Kidney (tissue), 13 donors: ENCODE measurements at regions not wholly inside any gene's neighbourhood (a gene's known extent, or its start where the extent isn't known, plus 50 kb on each side); places are given as distances from the start of the nearest gene placed in this dataset.
A peak's percentile ranks its signal among the peaks of the same experiment; 100 is the strongest.

Experiments
- DNase-seq, 5 donors: peaks; one replicate each; pipeline ENCODE4 v3.0.0-alpha.2; 2013 to 2020
- FAIRE-seq: peaks from 2 replicates; lab custom pipeline; 2012; peaks lifted over from hg19 to GRCh38; lab: Jason Lieb, UNC
- H3K27ac ChIP-seq, 2 donors: one replicate each; pipeline ENCODE4 v1.7.0; 2013; ENCODE audit warnings: low read depth in 2 of 2, low read length in 2 of 2, inconsistent platforms in 1 of 2
- H3K27me3 ChIP-seq: one replicate; pipeline ENCODE4 v1.7.1; 2013; ENCODE audit warnings: low read length, inconsistent platforms; ENCODE audit not compliant: control insufficient read depth, insufficient read depth
- H3K36me3 ChIP-seq, 3 donors: one replicate each; pipeline versions ENCODE4 v1.7.0 to v1.7.1; 2013; ENCODE audit warnings: low read length in 3 of 3, control low read depth in 1 of 3, inconsistent platforms in 1 of 3; ENCODE audit not compliant: insufficient read depth in 3 of 3, control insufficient read depth in 2 of 3
- H3K4me1 ChIP-seq, 3 donors: one replicate each; pipeline versions ENCODE4 v1.7.0 to v1.7.1; 2013; ENCODE audit warnings: low read length in 3 of 3, inconsistent platforms in 1 of 3, low read depth in 1 of 3; ENCODE audit not compliant: control insufficient read depth in 2 of 3, insufficient read depth in 2 of 3
- H3K4me3 ChIP-seq, 3 donors: one replicate each; pipeline versions ENCODE4 v1.7.0 to v1.8.1; 2013; ENCODE audit warnings: low read length in 3 of 3, control low read depth in 1 of 3, inconsistent platforms in 1 of 3
- H3K9ac ChIP-seq, 3 donors: one replicate each; pipeline versions ENCODE4 v1.7.0 to v1.7.1; 2013; ENCODE audit warnings: low read length in 3 of 3, control low read depth in 1 of 3, inconsistent platforms in 1 of 3
- H3K9me3 ChIP-seq, 3 donors: one replicate each; pipeline versions ENCODE4 v1.7.0 to v1.7.1; 2013; ENCODE audit warnings: low read length in 3 of 3, control low read depth in 1 of 3, inconsistent platforms in 1 of 3; ENCODE audit not compliant: control insufficient read depth in 2 of 3, insufficient read depth in 1 of 3
- CTCF ChIP-seq: IDR thresholded peaks from 3 replicates; pipeline ENCODE4 v1.5.1; 2012; ENCODE audit warnings: mild to moderate bottlenecking, moderate library complexity, borderline replicate concordance; ENCODE audit not compliant: insufficient read depth; ENCODE audit errors: extremely low read depth
- intact Hi-C: fragments of 100-400 bp; cut with DNase I; formaldehyde crosslinking; loops from one replicate; pipeline ENCODE4 v1.11.1; 2022
- donor health status: control.
- donor health status: control.
- donor health status: control.
- donor health status: control.
- donor health status: control.
- donor health status: DM: yes; HTN: yes; CAD: no.
- donor health status: Normal renal cell carcinoma (clear cell type).

GRCh38 chr1:234944439-234945344, 183.9 kb downstream of the TOMM20 start:
- H3K4me1 ChIP-seq, result peaks cover 0 to 2% (median 0%) of the 10 kb centered on the region in 3 donors

GRCh38 chr1:234943836-234944402, 184.7 kb downstream of the TOMM20 start:
- H3K9ac ChIP-seq, result no peak overlapping the region
- H3K4me3 ChIP-seq, result no peak overlapping the region
- intact Hi-C loops, result no loop called here
- DNase-seq (no peak), FAIRE-seq (no peak)
- H3K9me3 ChIP-seq, result no peaks in the 10 kb centered on the region
- H3K4me1 ChIP-seq, result peaks cover 0 to 2% (median 0%) of the 10 kb centered on the region in 3 donors
- no peak for TF ChIP-seq CTCF
- no peaks in the 10 kb centered on the region for H3K36me3 ChIP-seq
- H3K27me3 ChIP-seq, result no peaks in the 10 kb centered on the region
- no peak overlapping the region for H3K27ac ChIP-seq

More at GRCh38 chr1:234944439-234945344, 183.9 kb downstream of the TOMM20 start:
- FAIRE-seq (no peak), DNase-seq (no peak)
- TF ChIP-seq CTCF, result no peak
- peak overlapping the region in 1 of 2 donors; percentile 51 for H3K27ac ChIP-seq
- no peak overlapping the region for H3K9ac ChIP-seq
- no peaks in the 10 kb centered on the region for H3K36me3 ChIP-seq
- H3K4me3 ChIP-seq, result no peak overlapping the region
- intact Hi-C loops, result no loop called here
- H3K9me3 ChIP-seq, result peaks cover 0 to 4% (median 0%) of the 10 kb centered on the region in 3 donors
- no peaks in the 10 kb centered on the region for H3K27me3 ChIP-seq

DNA sequence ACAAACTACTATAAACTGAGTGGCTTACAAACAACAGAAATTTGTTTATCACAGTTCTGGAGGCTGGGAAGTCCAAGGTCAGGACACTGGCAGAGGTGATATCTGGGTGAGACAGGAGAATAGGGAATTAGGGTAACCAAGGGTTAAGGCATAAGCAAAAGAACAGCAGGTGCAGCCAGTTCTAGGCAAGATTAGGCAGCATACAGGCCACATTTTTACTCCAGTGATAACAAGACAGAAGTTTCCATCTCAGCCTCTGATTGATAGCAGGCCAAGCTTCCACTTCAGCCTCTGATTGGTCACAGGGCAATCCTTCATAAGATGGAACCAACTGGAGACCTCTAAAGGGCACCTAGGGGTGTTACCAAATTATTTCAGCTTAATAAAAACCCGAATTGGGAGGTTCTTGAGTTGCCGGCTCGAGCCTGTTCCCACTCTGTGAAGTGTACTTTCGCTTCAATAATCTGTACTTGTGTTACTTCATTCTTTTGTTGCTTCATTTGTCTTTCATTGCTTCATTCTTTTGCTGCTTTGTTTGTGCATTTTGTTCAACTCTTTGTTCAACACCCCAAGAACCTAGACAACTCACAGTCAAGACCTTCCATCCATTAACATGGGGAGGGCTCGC, 185.6 kb downstream of the TOMM20 start:
- peaks cover 0 to 2% (median 0%) of the 10 kb centered on the region in 3 donors for H3K4me1 ChIP-seq
- FAIRE-seq, result no peak
- no peak overlapping the region for H3K9ac ChIP-seq
- no peaks in the 10 kb centered on the region for H3K36me3 ChIP-seq
- no peaks in the 10 kb centered on the region for H3K9me3 ChIP-seq
- intact Hi-C loops, result no loop called here
- TF ChIP-seq CTCF, result no peak
- H3K27me3 ChIP-seq, result no peaks in the 10 kb centered on the region
- H3K4me3 ChIP-seq, result no peak overlapping the region
- no peak for DNase-seq
- no peak overlapping the region for H3K27ac ChIP-seq
